ENCODE measurements at regions not wholly inside any gene's neighbourhood (a gene's known extent, or its start where the extent isn't known, plus 50 kb on each side); places are given as distances from the start of the nearest gene placed in this dataset.

DNA sequence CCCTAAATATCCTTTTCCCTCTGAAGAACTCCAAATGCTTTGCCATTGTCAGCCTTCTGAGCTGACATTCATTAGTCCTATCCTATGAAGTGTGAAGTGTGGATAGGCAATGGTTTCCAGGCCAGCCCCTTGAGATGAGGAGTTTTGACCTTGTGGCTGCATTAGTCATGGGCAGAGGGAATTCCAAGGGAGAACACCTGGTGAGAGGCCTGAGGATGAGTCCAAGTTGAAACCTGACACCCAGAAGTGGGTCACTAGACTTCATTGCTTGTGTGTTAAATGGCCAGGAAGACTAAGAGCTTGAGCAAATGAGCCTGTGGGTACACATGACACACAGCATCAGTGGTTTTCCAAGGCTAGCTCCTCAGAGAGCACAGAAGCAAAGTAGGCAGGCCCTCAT is 260.8 kb downstream of the SKAP2 start:
- TF ChIP-seq POLR2A (IDR thresholded peaks at IDR 0.05; ENCODE audit: borderline replicate concordance, extremely low read depth, insufficient read depth, insufficient read length) (no peak), RAD21 (IDR thresholded peaks at IDR 0.05; ENCODE audit: low read depth) (no peak; the same call in 1 of the 2 replicates), ZNF274 (IDR thresholded peaks at IDR 0.05; ENCODE audit: low read depth, low read length) (no peak)
- TF ChIP-seq, protein P1, sequence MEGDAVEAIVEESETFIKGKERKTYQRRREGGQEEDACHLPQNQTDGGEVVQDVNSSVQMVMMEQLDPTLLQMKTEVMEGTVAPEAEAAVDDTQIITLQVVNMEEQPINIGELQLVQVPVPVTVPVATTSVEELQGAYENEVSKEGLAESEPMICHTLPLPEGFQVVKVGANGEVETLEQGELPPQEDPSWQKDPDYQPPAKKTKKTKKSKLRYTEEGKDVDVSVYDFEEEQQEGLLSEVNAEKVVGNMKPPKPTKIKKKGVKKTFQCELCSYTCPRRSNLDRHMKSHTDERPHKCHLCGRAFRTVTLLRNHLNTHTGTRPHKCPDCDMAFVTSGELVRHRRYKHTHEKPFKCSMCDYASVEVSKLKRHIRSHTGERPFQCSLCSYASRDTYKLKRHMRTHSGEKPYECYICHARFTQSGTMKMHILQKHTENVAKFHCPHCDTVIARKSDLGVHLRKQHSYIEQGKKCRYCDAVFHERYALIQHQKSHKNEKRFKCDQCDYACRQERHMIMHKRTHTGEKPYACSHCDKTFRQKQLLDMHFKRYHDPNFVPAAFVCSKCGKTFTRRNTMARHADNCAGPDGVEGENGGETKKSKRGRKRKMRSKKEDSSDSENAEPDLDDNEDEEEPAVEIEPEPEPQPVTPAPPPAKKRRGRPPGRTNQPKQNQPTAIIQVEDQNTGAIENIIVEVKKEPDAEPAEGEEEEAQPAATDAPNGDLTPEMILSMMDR (IDR thresholded peaks at IDR 0.05 in 2 of 3, conservative IDR thresholded peaks at IDR 0.05 in 1 of 3; ENCODE audit: borderline replicate concordance in 1 of 3, insufficient read depth in 1 of 3, low read depth in 2 of 3, low read length in 2 of 3) = no peak
